ENCODE measurements at regions not wholly inside any gene's neighbourhood (a gene's known extent, or its start where the extent isn't known, plus 50 kb on each side); places are given as distances from the start of the nearest gene placed in this dataset.

DNA sequence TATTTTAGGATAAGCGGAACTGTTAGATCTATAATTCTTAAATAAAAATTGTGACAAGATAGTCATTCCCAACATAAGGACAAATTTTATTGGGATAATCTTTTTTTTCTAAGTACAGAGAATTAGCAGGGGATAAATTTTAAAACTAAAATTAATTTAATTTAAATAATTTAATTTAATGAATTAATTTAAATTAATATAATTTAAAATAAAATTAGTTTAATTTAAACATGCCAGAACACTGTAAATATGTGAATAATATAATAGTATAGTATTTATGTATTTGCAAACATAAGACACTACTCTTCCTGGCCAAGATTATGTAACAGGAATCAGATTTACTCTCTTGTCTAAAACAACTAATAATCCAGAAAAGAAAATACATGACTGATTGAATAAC, 1055.9 kb downstream of the PDHA2 start:
- TF ChIP-seq, protein P1, sequence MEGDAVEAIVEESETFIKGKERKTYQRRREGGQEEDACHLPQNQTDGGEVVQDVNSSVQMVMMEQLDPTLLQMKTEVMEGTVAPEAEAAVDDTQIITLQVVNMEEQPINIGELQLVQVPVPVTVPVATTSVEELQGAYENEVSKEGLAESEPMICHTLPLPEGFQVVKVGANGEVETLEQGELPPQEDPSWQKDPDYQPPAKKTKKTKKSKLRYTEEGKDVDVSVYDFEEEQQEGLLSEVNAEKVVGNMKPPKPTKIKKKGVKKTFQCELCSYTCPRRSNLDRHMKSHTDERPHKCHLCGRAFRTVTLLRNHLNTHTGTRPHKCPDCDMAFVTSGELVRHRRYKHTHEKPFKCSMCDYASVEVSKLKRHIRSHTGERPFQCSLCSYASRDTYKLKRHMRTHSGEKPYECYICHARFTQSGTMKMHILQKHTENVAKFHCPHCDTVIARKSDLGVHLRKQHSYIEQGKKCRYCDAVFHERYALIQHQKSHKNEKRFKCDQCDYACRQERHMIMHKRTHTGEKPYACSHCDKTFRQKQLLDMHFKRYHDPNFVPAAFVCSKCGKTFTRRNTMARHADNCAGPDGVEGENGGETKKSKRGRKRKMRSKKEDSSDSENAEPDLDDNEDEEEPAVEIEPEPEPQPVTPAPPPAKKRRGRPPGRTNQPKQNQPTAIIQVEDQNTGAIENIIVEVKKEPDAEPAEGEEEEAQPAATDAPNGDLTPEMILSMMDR (conservative IDR thresholded peaks at IDR 0.05; ENCODE audit: low read length): no peak
- no peak for TF ChIP-seq EZH2phosphoT487 (IDR thresholded peaks at IDR 0.05; ENCODE audit: borderline replicate concordance, low read depth, low read length)

Measured in OCI-LY7 (cell line).